AG10803 (cell line): ENCODE measurements at regions not wholly inside any gene's neighbourhood (a gene's known extent, or its start where the extent isn't known, plus 50 kb on each side); places are given as distances from the start of the nearest gene placed in this dataset.
A peak's percentile ranks its signal among the peaks of the same experiment; 100 is the strongest.

Experiments used
- DNase-seq: peaks from one replicate; pipeline ENCODE4 v3.0.0; 2010; ENCODE audit warnings: low read depth
- H3K4me3 ChIP-seq: 2 replicates; pipeline ENCODE4 v1.5.1; 2011; ENCODE audit warnings: mild to moderate bottlenecking, low read length, control low read depth
- TF ChIP-seq, protein P1 (sequence below): conservative IDR thresholded peaks from 2 replicates; pipeline ENCODE4 v1.5.1; 2011; ENCODE audit warnings: mild to moderate bottlenecking, low read length, control low read depth, inconsistent platforms

DNA sequence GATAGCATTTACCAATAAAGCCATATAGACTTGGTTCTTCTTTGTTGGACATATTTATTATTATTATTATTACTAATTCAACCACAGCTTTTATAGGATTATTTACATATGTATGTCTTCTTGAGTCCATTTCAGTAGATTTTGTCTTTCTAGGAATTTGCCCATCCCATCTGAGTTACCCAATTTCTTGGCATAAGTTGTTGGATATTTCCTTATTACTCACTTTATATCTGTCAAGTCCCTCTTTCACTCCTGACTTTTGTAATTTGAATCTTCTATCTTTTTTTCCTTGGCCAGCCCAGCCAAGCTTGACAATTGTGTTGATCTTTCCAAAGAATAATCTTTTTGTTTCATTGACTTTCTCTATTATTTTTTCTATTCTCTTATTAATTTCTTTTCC, 543.7 kb downstream of the SUCLG1 start:
- DNase-seq = no peak
- TF ChIP-seq, protein P1, sequence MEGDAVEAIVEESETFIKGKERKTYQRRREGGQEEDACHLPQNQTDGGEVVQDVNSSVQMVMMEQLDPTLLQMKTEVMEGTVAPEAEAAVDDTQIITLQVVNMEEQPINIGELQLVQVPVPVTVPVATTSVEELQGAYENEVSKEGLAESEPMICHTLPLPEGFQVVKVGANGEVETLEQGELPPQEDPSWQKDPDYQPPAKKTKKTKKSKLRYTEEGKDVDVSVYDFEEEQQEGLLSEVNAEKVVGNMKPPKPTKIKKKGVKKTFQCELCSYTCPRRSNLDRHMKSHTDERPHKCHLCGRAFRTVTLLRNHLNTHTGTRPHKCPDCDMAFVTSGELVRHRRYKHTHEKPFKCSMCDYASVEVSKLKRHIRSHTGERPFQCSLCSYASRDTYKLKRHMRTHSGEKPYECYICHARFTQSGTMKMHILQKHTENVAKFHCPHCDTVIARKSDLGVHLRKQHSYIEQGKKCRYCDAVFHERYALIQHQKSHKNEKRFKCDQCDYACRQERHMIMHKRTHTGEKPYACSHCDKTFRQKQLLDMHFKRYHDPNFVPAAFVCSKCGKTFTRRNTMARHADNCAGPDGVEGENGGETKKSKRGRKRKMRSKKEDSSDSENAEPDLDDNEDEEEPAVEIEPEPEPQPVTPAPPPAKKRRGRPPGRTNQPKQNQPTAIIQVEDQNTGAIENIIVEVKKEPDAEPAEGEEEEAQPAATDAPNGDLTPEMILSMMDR = no peak
- no peak overlapping the region for H3K4me3 ChIP-seq

DNA sequence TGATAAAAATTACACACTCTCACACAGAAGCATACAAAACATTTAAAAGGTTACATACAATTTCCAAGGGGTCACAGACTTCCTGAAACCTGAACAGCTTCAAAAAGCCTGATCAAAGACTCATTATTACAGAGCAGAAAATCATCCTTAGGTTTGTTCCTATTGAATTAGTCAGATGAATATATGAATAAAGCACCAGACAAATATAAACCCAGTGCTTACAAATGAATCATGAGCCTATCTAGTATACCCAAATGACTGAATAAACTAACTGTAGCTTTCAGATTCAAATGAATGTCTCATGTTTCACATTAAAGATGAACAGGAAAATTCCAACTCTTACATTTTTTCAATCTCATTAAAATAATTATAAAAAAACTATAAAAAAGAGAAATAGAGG, 550.3 kb downstream of the SUCLG1 start:
- TF ChIP-seq, protein P1 = no peak
- no peak overlapping the region for H3K4me3 ChIP-seq
- no peak for DNase-seq

DNA sequence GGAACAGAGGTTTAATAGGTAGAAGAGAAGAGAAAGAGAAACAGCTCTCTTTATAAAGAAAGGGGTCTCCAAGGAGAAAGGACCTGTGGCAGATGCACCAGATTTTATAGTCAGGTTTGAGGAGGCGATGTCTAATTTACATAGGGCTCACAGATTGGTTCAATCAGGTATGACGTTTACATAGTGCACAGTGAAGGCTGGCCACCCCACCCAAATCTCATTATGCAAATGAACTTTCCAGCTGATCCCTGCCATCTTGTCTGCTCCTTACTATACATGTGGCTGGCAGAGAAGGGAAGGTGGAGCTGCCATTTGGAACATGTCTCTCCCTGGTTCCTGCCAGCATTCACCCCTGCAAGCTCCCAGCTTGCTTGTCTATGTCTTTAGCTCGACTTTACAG, 557.8 kb downstream of the SUCLG1 start:
- no peak for DNase-seq
- TF ChIP-seq, protein P1 = no peak
- H3K4me3 ChIP-seq = no peak overlapping the region

DNA sequence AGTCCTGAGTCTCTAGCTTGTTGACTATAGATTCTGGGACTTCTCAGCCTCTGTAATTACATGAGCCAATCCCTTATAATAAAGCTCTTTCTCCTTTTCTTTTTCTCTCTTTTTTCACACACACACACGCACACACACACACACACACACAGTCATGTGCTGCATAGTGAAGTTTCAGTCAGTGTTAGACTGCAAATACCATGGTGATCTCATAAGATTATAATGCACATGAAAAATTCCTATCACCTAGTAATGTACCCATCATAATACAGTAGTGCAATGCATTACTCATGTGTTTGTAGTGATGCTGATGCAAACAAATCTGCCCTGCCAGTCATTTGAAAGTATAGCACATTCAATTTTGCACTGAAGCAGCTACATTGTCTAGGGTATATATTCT, 558.2 kb downstream of the SUCLG1 start:
- TF ChIP-seq, protein P1 = no peak
- H3K4me3 ChIP-seq = no peak overlapping the region
- DNase-seq = peak; percentile 1

DNA sequence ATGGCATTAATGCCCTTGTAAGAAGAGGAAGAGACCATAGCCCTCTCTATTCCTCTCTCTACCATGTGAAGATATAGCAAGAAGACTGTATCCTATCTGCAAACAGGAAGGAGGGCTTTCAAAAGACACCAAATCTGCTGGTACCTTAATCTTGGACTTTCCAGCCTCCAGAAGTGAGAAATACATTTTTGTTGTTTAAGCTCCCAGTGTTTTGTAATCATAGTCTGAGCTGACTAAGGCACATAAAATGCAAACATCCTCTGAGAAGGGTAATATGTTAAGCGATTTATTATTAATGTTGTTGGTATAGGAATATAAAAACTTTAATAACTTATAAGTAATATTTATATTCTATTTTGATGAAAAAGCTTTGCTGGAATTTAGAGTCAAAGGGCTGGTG, 559.8 kb downstream of the SUCLG1 start:
- DNase-seq = no peak
- TF ChIP-seq, protein P1 = no peak
- no peak overlapping the region for H3K4me3 ChIP-seq

DNA sequence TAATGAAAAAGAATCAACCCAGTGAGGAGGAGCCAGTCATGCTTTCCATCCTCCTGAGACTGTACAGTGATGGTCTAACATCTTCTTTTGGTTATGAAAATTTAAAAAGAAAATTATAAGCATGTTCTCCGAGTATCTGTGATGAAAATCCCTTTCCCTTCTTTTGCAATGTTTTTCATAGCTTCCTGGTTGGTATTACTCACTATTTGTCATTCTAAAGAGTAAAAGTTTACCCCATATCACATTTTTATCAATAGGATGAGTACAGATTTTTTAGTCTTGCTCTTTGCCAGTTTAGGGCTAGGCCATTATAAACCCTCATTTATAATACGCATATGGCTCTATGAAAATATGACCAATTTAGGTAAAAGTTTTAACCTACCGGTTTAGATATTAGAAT, 564.1 kb downstream of the SUCLG1 start:
- no peak for DNase-seq
- H3K4me3 ChIP-seq = no peak overlapping the region
- TF ChIP-seq, protein P1 = no peak

DNA sequence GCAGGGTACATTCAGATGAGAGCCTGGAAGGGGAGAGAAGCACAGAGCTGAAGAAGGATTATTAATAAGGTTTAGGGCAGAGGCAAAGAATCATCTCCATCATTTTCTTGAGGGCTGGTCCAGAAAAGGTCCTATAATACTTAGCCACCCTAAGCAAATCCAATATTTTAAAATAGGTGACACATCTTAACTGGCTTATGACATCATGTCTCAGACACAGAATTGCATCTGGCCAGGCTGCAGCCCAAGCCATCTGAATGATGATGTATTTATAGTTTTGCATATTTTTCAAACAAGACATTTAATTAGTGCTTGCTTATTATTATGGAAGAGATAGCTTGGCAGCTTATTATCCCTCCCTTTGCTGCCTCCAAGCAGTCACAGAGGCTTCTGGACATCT, 571.3 kb downstream of the SUCLG1 start:
- TF ChIP-seq, protein P1 = no peak
- no peak for DNase-seq
- no peak overlapping the region for H3K4me3 ChIP-seq
